ENCODE measurements at regions not wholly inside any gene's neighbourhood (a gene's known extent, or its start where the extent isn't known, plus 50 kb on each side); places are given as distances from the start of the nearest gene placed in this dataset.
"Not testable (repeated sequence)": the region's sequence is repeated elsewhere in the genome, so short reads cannot be mapped to it uniquely, and the experiment has no call there.

- peaks cover 5 to 7% of the 10 kb centered on the region in 2 donors for H3K27me3 Mint-ChIP-seq
These were observed 152.9 kb downstream of the FAM124B start for GRCh38 chr2:224248944-224249371.

GRCh38 chr2:224242561-224242960 lies 159.3 kb downstream of the FAM124B start:
- ATAC-seq (replicated peaks) (no peak), DNase-seq (no peak)
- H3K9me3 Mint-ChIP-seq: peaks cover 0 to 2% of the 10 kb centered on the region in 2 donors
- H3K27ac Mint-ChIP-seq: no peak overlapping the region
- H3K4me1 Mint-ChIP-seq: no peaks in the 10 kb centered on the region
- H3K4me3 Mint-ChIP-seq: no peak overlapping the region
- H3K36me3 Mint-ChIP-seq: no peaks in the 10 kb centered on the region
- peaks cover 0 to 12% of the 10 kb centered on the region in 2 donors for H3K27me3 Mint-ChIP-seq

More at GRCh38 chr2:224248944-224249371, 152.9 kb downstream of the FAM124B start:
- H3K27ac Mint-ChIP-seq: no peak overlapping the region
- no peak for ATAC-seq (replicated peaks)
- H3K4me3 Mint-ChIP-seq: no peak overlapping the region
- no peaks in the 10 kb centered on the region for H3K9me3 Mint-ChIP-seq
- no peak for DNase-seq
- no peaks in the 10 kb centered on the region for H3K36me3 Mint-ChIP-seq
- H3K4me1 Mint-ChIP-seq: no peaks in the 10 kb centered on the region

GRCh38 chr2:224241812-224242211 lies 160.1 kb downstream of the FAM124B start:
- no peak overlapping the region for H3K27ac Mint-ChIP-seq
- no peaks in the 10 kb centered on the region for H3K36me3 Mint-ChIP-seq
- no peak for DNase-seq
- H3K4me3 Mint-ChIP-seq: no peak overlapping the region
- ATAC-seq (replicated peaks): no peak
- H3K9me3 Mint-ChIP-seq: peaks cover 0 to 2% of the 10 kb centered on the region in 2 donors
- peaks cover 0 to 12% of the 10 kb centered on the region in 2 donors for H3K27me3 Mint-ChIP-seq
- H3K4me1 Mint-ChIP-seq: no peaks in the 10 kb centered on the region

GRCh38 chr2:224241001-224241400 lies 160.9 kb downstream of the FAM124B start:
- no peak for DNase-seq
- no peak for ATAC-seq (replicated peaks)
- Mint-ChIP-seq H3K4me3 (no peak overlapping the region), H3K27ac (no peak overlapping the region), H3K4me1 (no peaks in the 10 kb centered on the region), H3K27me3 (peaks cover 0 to 12% of the 10 kb centered on the region in 2 donors), H3K9me3 (peaks cover 0 to 2% of the 10 kb centered on the region in 2 donors), H3K36me3 (no peaks in the 10 kb centered on the region)

- Mint-ChIP-seq H3K27ac (no peak overlapping the region), H3K4me1 (no peaks in the 10 kb centered on the region), H3K9me3 (no peaks in the 10 kb centered on the region), H3K4me3 (no peak overlapping the region), H3K36me3 (no peaks in the 10 kb centered on the region), H3K27me3 (peaks cover 31 to 37% of the 10 kb centered on the region in 2 donors)
- no peak for ATAC-seq (replicated peaks)
- DNase-seq: no peak
These were observed 177.9 kb downstream of the FAM124B start for GRCh38 chr2:224223851-224224555.

GRCh38 chr2:224222974-224223373 lies 178.9 kb downstream of the FAM124B start:
- Mint-ChIP-seq H3K27ac (no peak overlapping the region), H3K27me3 (peaks cover 30 to 35% of the 10 kb centered on the region in 2 donors), H3K9me3 (no peaks in the 10 kb centered on the region), H3K36me3 (no peaks in the 10 kb centered on the region), H3K4me1 (no peaks in the 10 kb centered on the region), H3K4me3 (no peak overlapping the region)
- ATAC-seq (replicated peaks): no peak
- no peak for DNase-seq

- no peak for ATAC-seq (replicated peaks)
- no peaks in the 10 kb centered on the region for H3K4me1 Mint-ChIP-seq
- H3K27ac Mint-ChIP-seq: no peak overlapping the region
- no peaks in the 10 kb centered on the region for H3K36me3 Mint-ChIP-seq
- no peak overlapping the region for H3K4me3 Mint-ChIP-seq
- no peaks in the 10 kb centered on the region for H3K9me3 Mint-ChIP-seq
- peaks cover 26 to 31% of the 10 kb centered on the region in 2 donors for H3K27me3 Mint-ChIP-seq
- no peak for DNase-seq
These were observed 179.6 kb downstream of the FAM124B start for GRCh38 chr2:224222291-224222690.

GRCh38 chr2:224221455-224221913 lies 180.4 kb downstream of the FAM124B start:
- DNase-seq (no peak), ATAC-seq (replicated peaks) (no peak)
- no peaks in the 10 kb centered on the region for H3K9me3 Mint-ChIP-seq
- H3K36me3 Mint-ChIP-seq: no peaks in the 10 kb centered on the region
- no peak overlapping the region for H3K4me3 Mint-ChIP-seq
- H3K27ac Mint-ChIP-seq: no peak overlapping the region
- H3K27me3 Mint-ChIP-seq: peaks cover 21 to 33% of the 10 kb centered on the region in 2 donors
- no peaks in the 10 kb centered on the region for H3K4me1 Mint-ChIP-seq

GRCh38 chr2:224220586-224221255 lies 181.2 kb downstream of the FAM124B start:
- H3K27me3 Mint-ChIP-seq: peaks cover 16 to 30% of the 10 kb centered on the region in 2 donors
- H3K4me3 Mint-ChIP-seq: no peak overlapping the region
- H3K4me1 Mint-ChIP-seq: no peaks in the 10 kb centered on the region
- H3K27ac Mint-ChIP-seq: no peak overlapping the region
- no peak for ATAC-seq (replicated peaks)
- DNase-seq: no peak
- H3K9me3 Mint-ChIP-seq: no peaks in the 10 kb centered on the region
- H3K36me3 Mint-ChIP-seq: no peaks in the 10 kb centered on the region

GRCh38 chr2:224219781-224220180 lies 180.7 kb upstream of the SERPINE2 start:
- peaks cover 18 to 32% of the 10 kb centered on the region in 2 donors for H3K27me3 Mint-ChIP-seq
- DNase-seq (no peak), ATAC-seq (replicated peaks) (no peak)
- no peak overlapping the region for H3K4me3 Mint-ChIP-seq
- H3K9me3 Mint-ChIP-seq: no peaks in the 10 kb centered on the region
- H3K36me3 Mint-ChIP-seq: no peaks in the 10 kb centered on the region
- H3K4me1 Mint-ChIP-seq: no peaks in the 10 kb centered on the region
- no peak overlapping the region for H3K27ac Mint-ChIP-seq

GRCh38 chr2:224217962-224218347 lies 178.9 kb upstream of the SERPINE2 start:
- no peak overlapping the region for H3K4me3 Mint-ChIP-seq
- H3K27me3 Mint-ChIP-seq: peaks cover 18 to 47% of the 10 kb centered on the region in 2 donors
- ATAC-seq (replicated peaks) (no peak), DNase-seq (no peak)
- no peaks in the 10 kb centered on the region for H3K4me1 Mint-ChIP-seq
- H3K27ac Mint-ChIP-seq: no peak overlapping the region
- no peaks in the 10 kb centered on the region for H3K36me3 Mint-ChIP-seq
- no peaks in the 10 kb centered on the region for H3K9me3 Mint-ChIP-seq

GRCh38 chr2:224217233-224217961 lies 178.3 kb upstream of the SERPINE2 start:
- no peak for DNase-seq
- no peaks in the 10 kb centered on the region for H3K9me3 Mint-ChIP-seq

GRCh38 chr2:224215611-224216010 lies 176.5 kb upstream of the SERPINE2 start:
- H3K9me3 Mint-ChIP-seq; DNase-seq; H3K27ac Mint-ChIP-seq; H3K36me3 Mint-ChIP-seq; H3K4me1 Mint-ChIP-seq; H3K4me3 Mint-ChIP-seq; ATAC-seq (replicated peaks): not testable (repeated sequence)
- H3K27me3 Mint-ChIP-seq: peaks cover 14 to 39% of the 10 kb centered on the region in 2 donors

More at GRCh38 chr2:224217233-224217961, 178.3 kb upstream of the SERPINE2 start:
- no peak for ATAC-seq (replicated peaks)
- H3K4me3 Mint-ChIP-seq: no peak overlapping the region
- no peaks in the 10 kb centered on the region for H3K4me1 Mint-ChIP-seq
- H3K36me3 Mint-ChIP-seq: no peaks in the 10 kb centered on the region
- H3K27ac Mint-ChIP-seq: no peak overlapping the region
- H3K27me3 Mint-ChIP-seq: peaks cover 18 to 47% of the 10 kb centered on the region in 2 donors

GRCh38 chr2:224213396-224213795 lies 174.3 kb upstream of the SERPINE2 start:
- Mint-ChIP-seq H3K27me3 (peaks cover 11 to 40% of the 10 kb centered on the region in 2 donors), H3K4me3 (no peak overlapping the region), H3K27ac (no peak overlapping the region), H3K36me3 (no peaks in the 10 kb centered on the region), H3K4me1 (no peaks in the 10 kb centered on the region), H3K9me3 (no peaks in the 10 kb centered on the region)
- DNase-seq (no peak), ATAC-seq (replicated peaks) (no peak)
